Liver (tissue), 8 donors: ENCODE measurements at regions not wholly inside any gene's neighbourhood (a gene's known extent, or its start where the extent isn't known, plus 50 kb on each side); places are given as distances from the start of the nearest gene placed in this dataset.

Experiments
- DNase-seq: peaks from one replicate; pipeline ENCODE4 v3.0.0-alpha.2; 2017; ENCODE audit warnings: low spot score
- H3K27ac ChIP-seq, 2 donors: one replicate each; pipeline ENCODE4 v1.7.0; 2013; ENCODE audit warnings: inconsistent platforms in 2 of 2, low read length in 2 of 2, control low read depth in 1 of 2, low read depth in 1 of 2, mild to moderate bottlenecking in 1 of 2
- H3K27me3 ChIP-seq, 4 donors: one replicate each; pipeline versions ENCODE4 v1.6.1 to v1.7.0; 2013; ENCODE audit warnings: low read length in 3 of 4, inconsistent platforms in 1 of 4, mild to moderate bottlenecking in 1 of 4, moderate library complexity in 1 of 4; ENCODE audit not compliant: control insufficient read depth in 4 of 4, insufficient read depth in 4 of 4
- H3K36me3 ChIP-seq, 4 donors: one replicate each; pipeline versions ENCODE4 v1.6.1 to v1.7.0; 2013; ENCODE audit warnings: low read length in 3 of 4, mild to moderate bottlenecking in 3 of 4, low read depth in 1 of 4, moderate library complexity in 1 of 4; ENCODE audit not compliant: control insufficient read depth in 4 of 4, insufficient read depth in 3 of 4
- H3K4me1 ChIP-seq, 4 donors: one replicate each; pipeline versions ENCODE4 v1.6.1 to v1.7.0; 2013; ENCODE audit warnings: low read length in 3 of 4, mild to moderate bottlenecking in 3 of 4, moderate library complexity in 1 of 4; ENCODE audit not compliant: control insufficient read depth in 4 of 4, insufficient read depth in 4 of 4
- H3K4me3 ChIP-seq, 3 donors: one replicate each; pipeline versions ENCODE4 v1.6.1 to v1.7.0; 2013; ENCODE audit warnings: low read length in 3 of 3, control low read depth in 1 of 3, low read depth in 1 of 3, mild to moderate bottlenecking in 1 of 3
- H3K9ac ChIP-seq, 2 donors: one replicate each; pipeline ENCODE4 v1.7.0; 2013; ENCODE audit warnings: low read length in 2 of 2, mild to moderate bottlenecking in 2 of 2, moderate library complexity in 2 of 2, control low read depth in 1 of 2, low read depth in 1 of 2
- H3K9me3 ChIP-seq, 4 donors: one replicate each; pipeline versions ENCODE4 v1.6.1 to v1.7.0; 2013; ENCODE audit warnings: low read length in 3 of 4; ENCODE audit not compliant: control insufficient read depth in 4 of 4
- CTCF ChIP-seq: fragments of 150-350 bp; IDR thresholded peaks from 2 replicates; pipeline ENCODE4 v1.5.1; 2017; ENCODE audit warnings: improper control_type of control experiment, low read depth, low read length; ENCODE audit not compliant: missing input control
- EGR1 ChIP-seq, 2 donors: IDR thresholded peaks; 2 replicates each; pipeline ENCODE4 v1.6.1; 2016 to 2018; ENCODE audit warnings: antibody characterized with exemption in 2 of 2, low read depth in 2 of 2
- FOXA1 ChIP-seq: IDR thresholded peaks from 2 replicates; pipeline ENCODE4 v1.6.1; 2016; ENCODE audit warnings: antibody characterized with exemption
- FOXA2 ChIP-seq: IDR thresholded peaks from 2 replicates; pipeline ENCODE4 v1.6.1; 2016; ENCODE audit warnings: antibody characterized with exemption
- GABPA ChIP-seq, 2 donors: IDR thresholded peaks in 1 of 2; conservative IDR thresholded peaks in 1 of 2; 2 replicates each; pipeline ENCODE4 v1.6.1; 2016; ENCODE audit warnings: antibody characterized with exemption in 2 of 2, mild to moderate bottlenecking in 1 of 2, moderate library complexity in 1 of 2
- HNF4A ChIP-seq, 2 donors: conservative IDR thresholded peaks; 2 replicates each; pipeline ENCODE4 v1.6.1; 2016; ENCODE audit warnings: antibody characterized with exemption in 2 of 2, mild to moderate bottlenecking in 2 of 2
- HNF4G ChIP-seq: IDR thresholded peaks from 2 replicates; pipeline ENCODE4 v1.6.1; 2016; ENCODE audit warnings: antibody characterized with exemption
- JUND ChIP-seq, 2 donors: IDR thresholded peaks; 2 replicates each; pipeline ENCODE4 v1.6.1; 2016; ENCODE audit warnings: antibody characterized with exemption in 2 of 2
- MAX ChIP-seq: IDR thresholded peaks from 2 replicates; pipeline ENCODE4 v1.6.1; 2016; ENCODE audit warnings: antibody characterized with exemption
- NR2F2 ChIP-seq: IDR thresholded peaks from 2 replicates; pipeline ENCODE4 v1.6.1; 2016; ENCODE audit warnings: antibody characterized with exemption
- RAD21 ChIP-seq, 2 donors: IDR thresholded peaks; 2 replicates each; pipeline ENCODE4 v1.6.1; 2016; ENCODE audit warnings: antibody characterized with exemption in 2 of 2, mild to moderate bottlenecking in 2 of 2
- REST ChIP-seq: IDR thresholded peaks from 2 replicates; pipeline ENCODE4 v1.6.1; 2016; ENCODE audit warnings: antibody characterized with exemption, mild to moderate bottlenecking
- RXRA ChIP-seq, 2 donors: IDR thresholded peaks; 2 replicates each; pipeline ENCODE4 v1.6.1; 2017 to 2018; ENCODE audit warnings: antibody characterized with exemption in 2 of 2, mild to moderate bottlenecking in 1 of 2
- SP1 ChIP-seq: IDR thresholded peaks from 2 replicates; pipeline ENCODE4 v1.6.1; 2018; ENCODE audit warnings: antibody characterized with exemption, mild to moderate bottlenecking
- YY1 ChIP-seq: IDR thresholded peaks from 2 replicates; pipeline ENCODE4 v1.6.1; 2016; ENCODE audit warnings: antibody characterized with exemption, mild to moderate bottlenecking
- ZBTB33 ChIP-seq: IDR thresholded peaks from 2 replicates; pipeline ENCODE4 v1.6.1; 2016; ENCODE audit warnings: antibody characterized with exemption
- WGBS: extraction: QIAGEN DNeasy Blood & Tissue Kit; methylation state at CpG from one replicate; pipeline ENCODE4 v1.1.7; 2013; 5-methylcytosine and 5-hydroxymethylcytosine counted together
- donor health status: healthy.
- donor health status: healthy.
- donor health status: healthy.
- donor health status: healthy.
- donor health status: healthy.

- no peaks in the 10 kb centered on the region for H3K9me3 ChIP-seq
- no peaks in the 10 kb centered on the region for H3K36me3 ChIP-seq
- DNase-seq, result no peak
- H3K4me1 ChIP-seq, result peaks cover 0 to 38% (median 32%) of the 10 kb centered on the region in 4 donors
- H3K4me3 ChIP-seq, result peak overlapping the region; percentile 3 to 37 (median 20)
- TF ChIP-seq HNF4G (peak; percentile 13), NR2F2 (peak; percentile 28), RAD21 (IDR thresholded peaks at IDR 0.05) (peak; percentile 38 to 43), HNF4A (conservative IDR thresholded peaks at IDR 0.05) (peak in 1 of 2 donors; percentile 43), SP1 (peak; percentile 81), RXRA (IDR thresholded peaks at IDR 0.05) (peak; percentile 89 to 92), REST (no peak), FOXA2 (no peak)
- 8% methylated on average over 3 of the region's 3 CpGs for WGBS
- no peaks in the 10 kb centered on the region for H3K27me3 ChIP-seq
- H3K9ac ChIP-seq, result peak overlapping the region in 1 of 2 donors; percentile 21
- H3K27ac ChIP-seq, result peak overlapping the region; percentile 84 to 87
Observed at GRCh38 chr1:83508485-83509151, 490.3 kb downstream of the TTLL7 start.

GRCh38 chr1:83505148-83505547 is 493.8 kb downstream of the TTLL7 start:
- H3K4me3 ChIP-seq, result no peak overlapping the region
- H3K4me1 ChIP-seq, result peaks cover 2 to 42% (median 30%) of the 10 kb centered on the region in 4 donors
- no peak for TF ChIP-seq HNF4G
- H3K27me3 ChIP-seq, result no peaks in the 10 kb centered on the region
- no peaks in the 10 kb centered on the region for H3K9me3 ChIP-seq
- no peaks in the 10 kb centered on the region for H3K36me3 ChIP-seq
- WGBS, result 100% methylated on average over 1 of the region's 1 CpG
- DNase-seq, result no peak
- H3K27ac ChIP-seq, result no peak overlapping the region
- no peak overlapping the region for H3K9ac ChIP-seq

- Histone ChIP-seq H3K27me3 (no peaks in the 10 kb centered on the region), H3K9ac (no peak overlapping the region), H3K9me3 (no peaks in the 10 kb centered on the region), H3K4me1 (peaks cover 2 to 26% (median 13%) of the 10 kb centered on the region in 4 donors), H3K4me3 (no peak overlapping the region), H3K27ac (no peak overlapping the region), H3K36me3 (no peaks in the 10 kb centered on the region)
- WGBS, result 91% methylated on average over 3 of the region's 3 CpGs
- no peak for DNase-seq
- TF ChIP-seq RXRA (IDR thresholded peaks at IDR 0.05) (no peak), GABPA (IDR thresholded peaks at IDR 0.05 in 1 of 2, conservative IDR thresholded peaks at IDR 0.05 in 1 of 2) (no peak), FOXA1 (no peak), JUND (IDR thresholded peaks at IDR 0.05) (no peak), FOXA2 (no peak), ZBTB33 (no peak), EGR1 (IDR thresholded peaks at IDR 0.05; ENCODE audit: low read depth in 2 of 2) (no peak), CTCF (no peak), MAX (no peak), RAD21 (IDR thresholded peaks at IDR 0.05) (no peak), REST (no peak), NR2F2 (no peak), YY1 (no peak)
Observed at GRCh38 chr1:83503153-83503552, 495.8 kb downstream of the TTLL7 start.
